GM18499 (cell line): ENCODE measurements at regions not wholly inside any gene's neighbourhood (a gene's known extent, or its start where the extent isn't known, plus 50 kb on each side); places are given as distances from the start of the nearest gene placed in this dataset.
"Not testable (repeated sequence)": the region's sequence is repeated elsewhere in the genome, so short reads cannot be mapped to it uniquely, and the experiment has no call there.

Source experiments
- ATAC-seq: cut with Tn5 transposase; IDR thresholded peaks from one replicate; pipeline ENCODE4 v1.9.1; 2021; ENCODE audit warnings: moderate number of reproducible peaks; ENCODE audit not compliant: insufficient read depth, unreplicated experiment

- no peak for ATAC-seq
Observed at GRCh38 chr9:81088341-81088740, 601.0 kb downstream of the TLE1 start.

GRCh38 chr9:81086416-81086815 lies 602.9 kb downstream of the TLE1 start:
- ATAC-seq = no peak

- ATAC-seq = no peak
Observed at GRCh38 chr9:81083854-81084512, 605.4 kb downstream of the TLE1 start.

DNA sequence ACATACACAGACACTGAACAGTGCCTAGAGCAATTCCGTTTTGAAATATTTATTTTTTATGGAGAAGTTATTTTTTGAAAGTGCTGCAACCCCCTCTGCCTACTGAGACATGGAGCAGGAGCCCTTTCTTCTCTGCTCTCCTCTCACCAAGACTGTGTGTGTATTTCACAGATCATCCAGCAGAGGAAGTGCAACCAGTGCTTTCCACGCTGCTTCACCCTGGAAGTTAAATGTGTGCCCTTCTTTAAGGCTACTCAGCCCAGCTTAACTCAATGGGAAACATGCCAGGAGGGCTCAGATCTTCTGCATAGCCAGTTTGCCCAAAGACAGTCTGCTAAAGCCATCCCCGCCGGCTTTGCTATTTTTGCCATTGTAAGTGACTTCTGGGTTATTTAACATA lies 606.3 kb downstream of the TLE1 start:
- no peak for ATAC-seq

DNA sequence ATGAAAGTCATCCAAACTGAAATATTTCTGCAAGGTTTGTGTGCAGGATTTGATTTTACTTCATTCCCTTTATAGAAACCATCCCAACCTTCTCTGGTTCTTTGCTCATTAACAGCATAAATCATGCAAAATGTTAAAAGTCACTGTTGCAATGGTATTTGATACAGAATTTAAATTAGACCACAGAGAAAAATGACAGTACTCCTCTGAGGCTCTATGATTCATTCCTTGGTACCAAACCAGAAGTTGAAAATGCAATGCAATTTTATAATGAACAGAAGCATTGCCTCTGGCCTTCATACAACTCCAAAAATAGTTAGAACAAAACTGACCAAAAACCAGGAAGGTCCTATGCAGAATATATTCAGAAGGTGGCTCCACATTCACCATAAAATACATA lies 607.1 kb downstream of the TLE1 start:
- ATAC-seq = no peak

DNA sequence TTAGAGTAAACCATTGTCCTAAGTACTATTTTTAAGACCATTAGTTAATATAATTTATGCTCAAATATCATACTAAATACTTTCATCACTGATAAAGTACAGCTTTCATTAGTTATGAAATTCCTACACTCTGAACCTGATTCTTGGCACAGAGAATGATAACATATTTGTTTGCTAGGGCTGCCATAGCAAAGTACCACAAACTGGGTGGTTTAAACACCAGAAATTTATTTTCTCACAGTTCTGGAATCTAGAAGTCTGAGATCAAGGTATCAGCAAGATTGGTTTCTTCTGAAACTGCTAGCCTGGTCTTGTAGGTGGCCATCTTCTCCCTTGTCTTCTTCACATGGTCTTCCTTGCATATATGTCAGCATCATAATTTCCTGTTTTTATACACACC lies 608.4 kb downstream of the TLE1 start:
- ATAC-seq = no peak

DNA sequence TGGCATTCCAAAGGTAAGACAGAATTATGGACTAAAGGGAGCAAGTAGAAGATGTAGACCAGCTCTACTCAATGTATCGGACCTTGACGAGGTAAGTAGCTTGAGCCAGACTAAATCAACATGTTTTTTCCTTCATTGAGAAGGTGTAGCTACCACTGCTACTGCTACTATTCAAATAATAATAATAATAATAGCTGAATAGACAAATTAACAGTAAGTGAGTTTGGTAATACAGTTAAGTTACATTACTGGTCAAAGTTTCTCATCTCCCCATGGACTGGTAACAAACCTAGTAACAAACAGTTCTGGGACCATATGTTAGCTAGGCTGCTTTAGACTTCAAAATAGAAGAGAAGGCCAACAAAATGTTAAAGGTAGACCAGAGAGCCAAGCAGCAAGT lies 609.2 kb downstream of the TLE1 start:
- no peak for ATAC-seq

DNA sequence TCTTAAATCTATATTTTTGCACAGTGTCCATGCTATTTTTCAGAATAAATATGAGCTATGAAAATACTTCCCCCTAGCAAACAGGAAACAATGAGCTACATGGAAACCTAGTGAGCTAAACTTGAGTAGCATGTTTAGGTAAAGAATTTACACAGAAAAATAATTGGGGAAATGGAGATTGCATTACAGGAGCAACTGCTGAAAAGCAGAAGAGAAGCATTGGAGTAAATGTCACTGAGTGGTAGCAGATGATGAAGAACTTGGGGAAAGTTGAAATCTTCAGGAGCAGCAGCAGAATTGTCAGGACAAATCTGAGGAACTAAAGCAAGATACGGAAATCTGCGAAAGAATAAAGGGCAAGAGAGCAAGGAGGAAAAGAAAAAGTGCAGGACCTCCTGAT lies 610.3 kb downstream of the TLE1 start:
- no peak for ATAC-seq

GRCh38 chr9:81078555-81078954 lies 610.8 kb downstream of the TLE1 start:
- ATAC-seq = no peak

GRCh38 chr9:81077572-81077971 lies 611.8 kb downstream of the TLE1 start:
- no peak for ATAC-seq

- ATAC-seq = no peak
Observed at GRCh38 chr9:81076131-81076530, 613.2 kb downstream of the TLE1 start.

- no peak for ATAC-seq
Observed at GRCh38 chr9:81074221-81074620, 615.1 kb downstream of the TLE1 start.

GRCh38 chr9:81073821-81074220 lies 615.5 kb downstream of the TLE1 start:
- no peak for ATAC-seq

DNA sequence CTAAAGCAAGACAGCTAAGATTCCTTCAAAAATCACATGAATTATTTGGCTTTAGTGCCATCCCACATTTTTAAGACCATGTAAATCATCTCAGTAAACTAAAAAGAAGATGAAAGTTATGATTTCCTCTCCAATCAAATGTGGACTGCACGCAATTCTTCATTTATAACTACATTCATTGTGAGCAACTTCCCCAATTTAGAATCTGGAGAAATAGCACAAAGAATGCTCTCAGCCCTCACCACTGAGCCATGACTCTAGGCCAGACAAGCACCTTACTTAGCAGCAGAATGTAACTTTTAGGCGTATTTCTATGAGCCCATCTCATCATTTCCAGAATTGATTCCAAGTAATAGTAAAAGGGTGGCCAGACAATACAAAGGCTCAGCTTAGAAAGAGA lies 616.6 kb downstream of the TLE1 start:
- no peak for ATAC-seq

DNA sequence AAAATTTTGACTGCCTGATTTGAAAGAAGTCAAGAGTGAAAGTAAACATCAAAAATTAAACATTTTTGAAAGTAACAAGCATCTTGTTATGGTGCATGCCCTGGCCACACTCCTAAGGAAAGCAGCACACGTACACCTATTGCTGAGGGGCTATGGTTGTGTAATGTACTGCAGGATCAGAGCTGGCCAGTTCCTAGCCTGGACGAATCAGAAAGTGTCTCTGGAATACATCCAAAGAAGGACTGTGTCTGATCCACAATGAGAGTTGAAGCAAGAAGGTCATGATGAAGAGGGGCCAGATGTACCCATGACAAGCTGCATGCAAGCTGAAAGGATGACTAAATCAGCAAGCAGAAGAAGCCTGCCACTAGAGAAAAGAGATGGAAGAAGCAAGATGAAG lies 618.2 kb downstream of the TLE1 start:
- no peak for ATAC-seq

DNA sequence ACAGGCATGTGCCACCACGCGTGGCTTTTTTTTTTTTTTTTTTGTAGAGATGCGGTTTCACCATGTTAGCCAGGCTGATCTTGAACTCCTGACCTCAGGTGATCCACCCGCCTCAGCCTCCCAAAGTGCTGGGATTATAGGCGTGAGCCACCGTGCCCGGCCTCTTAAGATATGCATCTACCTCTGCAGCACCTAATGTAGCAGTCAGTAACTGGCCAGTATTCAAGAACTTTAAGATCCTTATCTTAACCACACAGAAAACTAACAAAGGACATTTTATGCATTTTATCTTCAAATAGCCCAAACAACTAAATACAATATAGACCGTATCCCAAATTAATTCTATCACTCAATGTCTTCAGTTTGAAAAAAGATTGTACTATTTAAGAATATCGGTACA lies 618.7 kb downstream of the TLE1 start:
- no peak for ATAC-seq

GRCh38 chr9:81069923-81070322 lies 619.4 kb downstream of the TLE1 start:
- no peak for ATAC-seq

DNA sequence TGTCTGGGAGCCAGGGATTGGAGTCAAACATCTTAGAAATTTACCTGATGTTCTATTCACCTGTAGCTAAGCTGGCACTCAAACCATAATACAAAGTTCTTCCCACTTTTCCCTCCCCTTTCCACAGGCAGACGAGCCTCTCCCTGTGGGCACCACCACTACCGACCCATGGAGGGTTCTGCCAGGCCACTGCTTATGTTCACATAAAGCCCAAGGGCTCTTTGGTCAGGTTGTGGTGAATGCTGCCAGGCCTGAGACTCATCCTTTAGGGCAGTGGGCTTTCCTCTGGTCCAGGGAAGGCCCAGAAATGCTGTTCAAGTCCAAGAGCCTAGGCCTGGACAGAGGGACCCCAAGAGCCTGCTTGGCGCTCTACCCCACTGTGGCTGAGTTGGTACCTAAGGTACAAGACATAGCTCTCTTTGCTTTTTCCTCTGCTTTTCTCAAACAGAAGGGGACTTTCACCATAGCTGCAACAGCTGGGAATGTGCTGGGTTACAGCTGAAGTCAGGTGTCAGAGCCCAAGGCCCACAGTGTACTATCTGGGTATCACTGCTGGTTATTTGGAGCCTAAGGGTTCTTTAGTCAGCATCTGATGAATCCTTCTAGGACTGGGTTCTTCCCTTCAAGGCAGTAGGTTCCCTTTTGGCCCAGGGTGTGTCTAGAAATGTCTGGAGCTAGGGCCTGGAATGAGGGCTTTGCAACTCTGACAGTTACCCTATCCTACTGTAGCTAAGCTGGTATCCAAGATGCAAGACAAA lies 620.1 kb downstream of the TLE1 start:
- no peak for ATAC-seq

DNA sequence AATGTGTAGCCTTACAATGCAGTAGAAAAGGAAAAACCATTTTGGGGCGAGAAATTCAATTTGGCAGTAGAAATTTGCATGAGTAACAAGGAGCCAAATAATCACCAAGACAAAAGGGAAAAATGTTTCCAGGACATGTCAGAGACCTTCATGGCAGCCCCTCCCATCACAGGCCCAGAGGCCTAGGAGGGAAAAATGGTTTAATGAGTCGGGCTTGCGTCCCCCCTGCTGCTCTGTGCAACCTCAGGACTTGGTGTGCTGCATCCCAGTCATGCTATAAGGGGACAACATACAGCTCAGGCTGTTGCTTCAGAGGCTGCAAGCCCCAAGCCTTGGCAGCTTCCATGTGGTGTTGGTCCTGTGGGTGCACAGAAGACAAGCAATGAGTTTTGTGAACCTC lies 626.4 kb downstream of the TLE1 start:
- ATAC-seq = not testable (repeated sequence)

- ATAC-seq = no peak
Observed at GRCh38 chr9:81058782-81059181, 630.6 kb downstream of the TLE1 start.

GRCh38 chr9:81053298-81054025 lies 635.9 kb downstream of the TLE1 start:
- ATAC-seq = no peak
